Panc1 (cell line): ENCODE measurements at regions not wholly inside any gene's neighbourhood (a gene's known extent, or its start where the extent isn't known, plus 50 kb on each side); places are given as distances from the start of the nearest gene placed in this dataset.

Source experiments
- CTCF ChIP-seq: fragments of 450-650 bp; IDR thresholded peaks from 2 replicates; pipeline ENCODE4 v1.5.1; 2017; ENCODE audit warnings: mild to moderate bottlenecking
- POLR2AphosphoS5 ChIP-seq: IDR thresholded peaks from 2 replicates; pipeline ENCODE4 v1.6.1; 2012; ENCODE audit warnings: mild to moderate bottlenecking, low read depth, low read length, moderate library complexity
- SIN3A ChIP-seq: IDR thresholded peaks from 2 replicates; pipeline ENCODE4 v1.6.1; 2012; ENCODE audit warnings: low read depth, mild to moderate bottlenecking, low read length, moderate library complexity, borderline replicate concordance; ENCODE audit not compliant: insufficient read depth

DNA sequence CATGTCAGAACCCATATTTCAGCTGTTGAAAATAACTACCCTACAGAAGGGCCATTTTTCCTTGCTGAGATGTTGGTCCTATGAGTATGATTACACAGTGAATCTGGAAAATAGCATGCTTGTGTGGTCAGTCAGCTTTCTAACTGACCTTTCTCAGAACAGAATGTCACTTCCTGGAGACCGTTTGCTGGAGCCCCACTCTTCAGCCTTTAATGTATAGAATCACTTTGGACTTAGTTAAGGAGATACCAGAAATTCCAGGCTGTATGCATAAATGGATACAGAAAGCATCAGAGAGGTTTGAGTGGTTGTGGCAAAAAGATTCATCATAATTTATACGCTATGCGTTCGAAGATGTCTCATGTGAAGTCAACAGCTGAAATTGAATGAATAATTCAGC is 488.1 kb downstream of the EBF1 start:
- TF ChIP-seq CTCF, result no peak
- TF ChIP-seq POLR2AphosphoS5, result no peak
- TF ChIP-seq SIN3A, result no peak
